PFSK-1 (cell line): ENCODE measurements at regions not wholly inside any gene's neighbourhood (a gene's known extent, or its start where the extent isn't known, plus 50 kb on each side); places are given as distances from the start of the nearest gene placed in this dataset.

ENCODE experiments used
- POLR2AphosphoS5 ChIP-seq: IDR thresholded peaks from 2 replicates; pipeline ENCODE4 v1.6.1; 2012; ENCODE audit warnings: low read depth, mild to moderate bottlenecking, control low read depth, low read length, moderate library complexity
- TAF1 ChIP-seq: IDR thresholded peaks from 2 replicates; pipeline ENCODE4 v1.6.1; 2012; ENCODE audit warnings: low read length, control low read depth, borderline replicate concordance; ENCODE audit not compliant: insufficient read depth
- TF ChIP-seq, protein P1 (sequence below), 2 experiments: IDR thresholded peaks; 2 replicates each; pipeline versions ENCODE4 v1.6.1 to v1.8.0; 2011 to 2012; ENCODE audit warnings: low read depth in 2 of 2, low read length in 2 of 2, control low read depth in 1 of 2, inconsistent platforms in 1 of 2, mild to moderate bottlenecking in 1 of 2, moderate library complexity in 1 of 2; ENCODE audit not compliant: insufficient read depth in 1 of 2

DNA sequence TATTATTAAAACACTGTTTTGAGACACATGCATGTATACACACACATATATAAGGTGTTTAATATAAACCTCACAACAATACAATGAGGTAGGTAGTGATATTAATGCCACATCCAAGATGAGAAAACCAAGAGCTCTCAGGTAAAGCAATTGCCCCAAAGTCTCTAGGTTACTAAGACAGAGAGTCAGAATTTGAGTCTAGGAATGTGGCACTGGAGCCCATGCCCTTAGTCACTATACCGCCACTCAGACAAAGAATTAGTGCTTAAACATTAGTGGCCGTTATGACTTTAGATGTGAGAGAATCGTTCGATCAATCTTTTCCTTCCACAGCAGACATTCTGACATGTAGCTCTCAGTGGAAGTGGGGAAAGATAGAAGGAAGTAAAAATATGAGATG, 108.2 kb upstream of the ACSL4 start:
- TF ChIP-seq TAF1 (no peak), POLR2AphosphoS5 (no peak)
- TF ChIP-seq, protein P1, sequence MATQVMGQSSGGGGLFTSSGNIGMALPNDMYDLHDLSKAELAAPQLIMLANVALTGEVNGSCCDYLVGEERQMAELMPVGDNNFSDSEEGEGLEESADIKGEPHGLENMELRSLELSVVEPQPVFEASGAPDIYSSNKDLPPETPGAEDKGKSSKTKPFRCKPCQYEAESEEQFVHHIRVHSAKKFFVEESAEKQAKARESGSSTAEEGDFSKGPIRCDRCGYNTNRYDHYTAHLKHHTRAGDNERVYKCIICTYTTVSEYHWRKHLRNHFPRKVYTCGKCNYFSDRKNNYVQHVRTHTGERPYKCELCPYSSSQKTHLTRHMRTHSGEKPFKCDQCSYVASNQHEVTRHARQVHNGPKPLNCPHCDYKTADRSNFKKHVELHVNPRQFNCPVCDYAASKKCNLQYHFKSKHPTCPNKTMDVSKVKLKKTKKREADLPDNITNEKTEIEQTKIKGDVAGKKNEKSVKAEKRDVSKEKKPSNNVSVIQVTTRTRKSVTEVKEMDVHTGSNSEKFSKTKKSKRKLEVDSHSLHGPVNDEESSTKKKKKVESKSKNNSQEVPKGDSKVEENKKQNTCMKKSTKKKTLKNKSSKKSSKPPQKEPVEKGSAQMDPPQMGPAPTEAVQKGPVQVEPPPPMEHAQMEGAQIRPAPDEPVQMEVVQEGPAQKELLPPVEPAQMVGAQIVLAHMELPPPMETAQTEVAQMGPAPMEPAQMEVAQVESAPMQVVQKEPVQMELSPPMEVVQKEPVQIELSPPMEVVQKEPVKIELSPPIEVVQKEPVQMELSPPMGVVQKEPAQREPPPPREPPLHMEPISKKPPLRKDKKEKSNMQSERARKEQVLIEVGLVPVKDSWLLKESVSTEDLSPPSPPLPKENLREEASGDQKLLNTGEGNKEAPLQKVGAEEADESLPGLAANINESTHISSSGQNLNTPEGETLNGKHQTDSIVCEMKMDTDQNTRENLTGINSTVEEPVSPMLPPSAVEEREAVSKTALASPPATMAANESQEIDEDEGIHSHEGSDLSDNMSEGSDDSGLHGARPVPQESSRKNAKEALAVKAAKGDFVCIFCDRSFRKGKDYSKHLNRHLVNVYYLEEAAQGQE (IDR thresholded peaks at IDR 0.05; ENCODE audit: insufficient read depth in 1 of 2, low read depth in 2 of 2, low read length in 2 of 2) = no peak
